HG02763 (cell line): ENCODE measurements at regions not wholly inside any gene's neighbourhood (a gene's known extent, or its start where the extent isn't known, plus 50 kb on each side); places are given as distances from the start of the nearest gene placed in this dataset.
A peak's percentile ranks its signal among the peaks of the same experiment; 100 is the strongest.

Experiments
- ATAC-seq: cut with Tn5 transposase; IDR thresholded peaks from one replicate; pipeline ENCODE4 v1.9.1; 2021; ENCODE audit warnings: mild to moderate bottlenecking, moderate library complexity; ENCODE audit not compliant: unreplicated experiment

GRCh38 chr7:81533931-81534330, 235.9 kb downstream of the HGF start:
- no peak for ATAC-seq

- no peak for ATAC-seq
These were observed 236.4 kb downstream of the HGF start for GRCh38 chr7:81533426-81533825.

GRCh38 chr7:81529785-81530184, 240.1 kb downstream of the HGF start:
- no peak for ATAC-seq

- ATAC-seq = no peak
These were observed 242.2 kb downstream of the HGF start for GRCh38 chr7:81527651-81528050.

GRCh38 chr7:81526971-81527370, 242.9 kb downstream of the HGF start:
- ATAC-seq = no peak

GRCh38 chr7:81525841-81526240, 244.0 kb downstream of the HGF start:
- no peak for ATAC-seq

- no peak for ATAC-seq
These were observed 250.0 kb downstream of the HGF start for GRCh38 chr7:81519886-81520285.

GRCh38 chr7:81516898-81517297, 252.9 kb downstream of the HGF start:
- ATAC-seq = no peak

GRCh38 chr7:81515009-81515408, 254.8 kb downstream of the HGF start:
- ATAC-seq = no peak

- no peak for ATAC-seq
These were observed 255.3 kb downstream of the HGF start for GRCh38 chr7:81514546-81514945.

- ATAC-seq = no peak
These were observed 259.7 kb downstream of the HGF start for GRCh38 chr7:81510122-81510521.

- ATAC-seq = no peak
These were observed 262.6 kb downstream of the HGF start for GRCh38 chr7:81507221-81507620.

- ATAC-seq = no peak
These were observed 263.2 kb downstream of the HGF start for GRCh38 chr7:81506609-81507008.

GRCh38 chr7:81503771-81504170, 266.1 kb downstream of the HGF start:
- no peak for ATAC-seq

- ATAC-seq = no peak
These were observed 266.5 kb downstream of the HGF start for GRCh38 chr7:81503336-81503735.

GRCh38 chr7:81501220-81501619, 268.6 kb downstream of the HGF start:
- ATAC-seq = no peak

- no peak for ATAC-seq
These were observed 269.2 kb downstream of the HGF start for GRCh38 chr7:81500631-81501030.

GRCh38 chr7:81499262-81500116, 270.4 kb downstream of the HGF start:
- ATAC-seq = peak; percentile 66

GRCh38 chr7:81498176-81498575, 271.7 kb downstream of the HGF start:
- ATAC-seq = no peak

GRCh38 chr7:81492910-81493309, 276.9 kb downstream of the HGF start:
- ATAC-seq = no peak

- ATAC-seq = no peak
These were observed 277.6 kb downstream of the HGF start for GRCh38 chr7:81492240-81492639.

- ATAC-seq = no peak
These were observed 278.3 kb downstream of the HGF start for GRCh38 chr7:81491573-81491972.

GRCh38 chr7:81488210-81488609, 281.6 kb downstream of the HGF start:
- no peak for ATAC-seq
